HCT116 (cell line): ENCODE measurements at regions not wholly inside any gene's neighbourhood (a gene's known extent, or its start where the extent isn't known, plus 50 kb on each side); places are given as distances from the start of the nearest gene placed in this dataset.

Experiments
- ATAC-seq: fragments of 200-7000 bp; cut with Tn5 transposase; 2 replicates; pipeline ENCODE4 v1.9.1; 2020; ENCODE audit warnings: mild to moderate bottlenecking, moderate library complexity
- BruUV-seq: library from RNA; stranded (reverse); fragments of 400-500 nt; replicated peaks from 2 replicates; lab custom pipeline; 2021; lab: Mats Ljungman, UMichigan
- CTCF ChIA-PET: fragments of 300-600 bp; sonication (Branson Sonifier 250); formaldehyde crosslinking; loops from one replicate; lab custom pipeline; 2021; ENCODE audit warnings: antibody characterized with exemption; lab: Charles Lee
- POLR2A ChIA-PET: fragments of 300-600, 350-600 bp; sonication (Branson Sonifier 250); formaldehyde crosslinking; loops from one replicate; lab custom pipeline; 2021; ENCODE audit warnings: antibody characterized with exemption; lab: Charles Lee
- RAD21 ChIA-PET, 2 experiments: fragments of 300-600 bp; sonication (Branson Sonifier 250); formaldehyde crosslinking; loops; one replicate each; lab custom pipeline; 2023; ENCODE audit warnings: low total read pairs in 2 of 2; ENCODE audit not compliant: uncharacterized antibody in 2 of 2, unreplicated experiment in 2 of 2, low non-redundant PET in 1 of 2; lab: Charles Lee
- DNase-seq: peaks from one replicate; pipeline ENCODE4 v3.0.0-alpha.2; 2010; ENCODE audit warnings: low read depth, low spot score
- H2AFZ ChIP-seq: fragments of 200-600 bp; shearing (Covaris generic), sonication (generic); 2 replicates; pipeline ENCODE4 v1.6.1; 2017; ENCODE audit warnings: low read depth, mixed run types, mixed read lengths, antibody characterized with exemption, low read length; ENCODE audit not compliant: poor library complexity, severe bottlenecking
- H3K27ac ChIP-seq: 2 replicates; pipeline ENCODE4 v1.5.1; 2012; ENCODE audit warnings: low read depth, low read length
- H3K27me3 ChIP-seq: fragments of 200-600 bp; sonication (generic); 2 replicates; pipeline ENCODE4 v1.6.1; 2016; ENCODE audit warnings: mixed run types, low read length, mixed read lengths; ENCODE audit not compliant: insufficient read depth
- H3K36me3 ChIP-seq, 2 experiments: fragments of 200-500 bp in 1 of 2; fragments of 200-600 bp in 1 of 2; sonication (Bioruptor generic) in 1 of 2; sonication (generic) in 1 of 2; 2 replicates each; pipeline versions ENCODE4 v1.5.1 to v1.6.1; 2014 to 2016; ENCODE audit warnings: low read length in 2 of 2, inconsistent platforms in 1 of 2, mixed read lengths in 1 of 2, mixed run types in 1 of 2; ENCODE audit not compliant: insufficient read depth in 2 of 2, control insufficient read depth in 1 of 2
- H3K4me1 ChIP-seq, 2 experiments: fragments of 200-600 bp in 1 of 2; sonication (generic) in 1 of 2; 2 replicates each; pipeline versions ENCODE4 v1.5.1 to v1.6.1; 2012 to 2017; ENCODE audit warnings: low read length in 2 of 2, inconsistent platforms in 1 of 2, mild to moderate bottlenecking in 1 of 2, mixed read lengths in 1 of 2, mixed run types in 1 of 2, moderate library complexity in 1 of 2; ENCODE audit not compliant: insufficient read depth in 2 of 2, control insufficient read depth in 1 of 2
- H3K4me2 ChIP-seq: fragments of 200-600 bp; sonication (generic); 2 replicates; pipeline ENCODE4 v1.6.1; 2017; ENCODE audit warnings: mixed run types, low read length, mixed read lengths
- H3K4me3 ChIP-seq, 2 experiments: fragments of 200-600 bp in 1 of 2; sonication (generic) in 1 of 2; replicated peaks in 1 of 2; 2 replicates each; pipeline ENCODE4 v1.5.1; 2011 to 2016; ENCODE audit warnings: low read length in 2 of 2, control low read depth in 1 of 2, low read depth in 1 of 2, mild to moderate bottlenecking in 1 of 2, mixed read lengths in 1 of 2, mixed run types in 1 of 2
- H3K79me2 ChIP-seq: fragments of 200-600 bp; sonication (generic); 2 replicates; pipeline ENCODE4 v1.6.1; 2017; ENCODE audit warnings: mild to moderate bottlenecking, mixed run types, low read length, moderate library complexity, mixed read lengths; ENCODE audit not compliant: insufficient read depth
- H3K9ac ChIP-seq: fragments of 200-600 bp; sonication (generic); 2 replicates; pipeline ENCODE4 v1.6.1; 2016; ENCODE audit warnings: low read length, mixed read lengths
- H3K9me2 ChIP-seq: fragments of 200-600 bp; sonication (generic), shearing (Covaris generic); 2 replicates; pipeline ENCODE4 v1.6.1; 2017; ENCODE audit warnings: mixed run types, mild to moderate bottlenecking, moderate library complexity; ENCODE audit not compliant: insufficient read depth
- H3K9me3 ChIP-seq, 2 experiments: fragments of 200-500 bp in 1 of 2; fragments of 200-600 bp in 1 of 2; sonication (Bioruptor generic) in 1 of 2; sonication (generic) in 1 of 2; 2 replicates each; pipeline ENCODE4 v1.6.1; 2014 to 2017; ENCODE audit warnings: low read length in 2 of 2, mixed read lengths in 2 of 2, inconsistent platforms in 1 of 2, low read depth in 1 of 2, mild to moderate bottlenecking in 1 of 2, mixed run types in 1 of 2, moderate library complexity in 1 of 2; ENCODE audit not compliant: control insufficient read depth in 1 of 2, insufficient read depth in 1 of 2
- H4K20me1 ChIP-seq: fragments of 200-600 bp; sonication (generic), shearing (Covaris generic); 2 replicates; pipeline ENCODE4 v1.6.1; 2017; ENCODE audit warnings: mixed run types, mild to moderate bottlenecking, moderate library complexity; ENCODE audit not compliant: insufficient read depth
- ATF3 ChIP-seq: IDR thresholded peaks from 2 replicates; pipeline ENCODE4 v1.6.1; 2012
- CEBPB ChIP-seq: IDR thresholded peaks from 2 replicates; pipeline ENCODE4 v1.6.1; 2012; ENCODE audit warnings: low read depth
- ELF1 ChIP-seq: IDR thresholded peaks from 2 replicates; pipeline ENCODE4 v1.6.1; 2012; ENCODE audit warnings: low read depth, borderline replicate concordance
- FOSL1 ChIP-seq: IDR thresholded peaks from 2 replicates; pipeline ENCODE4 v1.6.1; 2012; ENCODE audit warnings: low read depth
- JUND ChIP-seq: IDR thresholded peaks from 2 replicates; pipeline ENCODE4 v1.6.1; 2012
- POLR2A ChIP-seq: IDR thresholded peaks from 2 replicates; pipeline ENCODE4 v1.7.0; 2011; ENCODE audit warnings: borderline replicate concordance; ENCODE audit not compliant: insufficient read depth, insufficient read length; ENCODE audit errors: extremely low read depth
- SIN3A ChIP-seq: IDR thresholded peaks from 2 replicates; pipeline ENCODE4 v1.6.1; 2012; ENCODE audit warnings: low read depth
- SP1 ChIP-seq: IDR thresholded peaks from 2 replicates; pipeline ENCODE4 v1.6.1; 2012; ENCODE audit warnings: low read depth
- SRF ChIP-seq: IDR thresholded peaks from 2 replicates; pipeline ENCODE4 v1.6.1; 2012; ENCODE audit warnings: low read depth
- YY1 ChIP-seq: IDR thresholded peaks from 2 replicates; pipeline ENCODE4 v1.6.1; 2011; ENCODE audit warnings: low read length, low read depth, moderate library complexity, mild to moderate bottlenecking; ENCODE audit not compliant: insufficient replicate concordance; ENCODE audit errors: extremely low read depth
- ZBTB33 ChIP-seq: IDR thresholded peaks from 2 replicates; pipeline ENCODE4 v1.6.1; 2011; ENCODE audit warnings: mild to moderate bottlenecking, low read length, moderate library complexity; ENCODE audit not compliant: insufficient replicate concordance; ENCODE audit errors: extremely low read depth
- ZFX ChIP-seq: fragments of 450-650 bp; IDR thresholded peaks from 2 replicates; pipeline ENCODE4 v1.6.1; 2017
- ZNF274 ChIP-seq: fragments of 200-500 bp; sonication (Bioruptor generic); IDR thresholded peaks from 2 replicates; pipeline ENCODE4 v1.6.1; 2014; ENCODE audit warnings: mild to moderate bottlenecking, low read depth, low read length, inconsistent platforms
- intact Hi-C: fragments of 100-400 bp; cut with micrococcal nuclease; formaldehyde crosslinking; loops from 2 replicates; pipeline ENCODE4 v1.10.0; 2022
- TF ChIP-seq, protein P1 (sequence below): IDR thresholded peaks from 2 replicates; pipeline ENCODE4 v1.6.1; 2012; ENCODE audit warnings: low read depth
- TF ChIP-seq, protein P2 (sequence below), 3 experiments: fragments of 200-600 bp in 1 of 3; sonication (generic) in 1 of 3; IDR thresholded peaks in 2 of 3; conservative IDR thresholded peaks in 1 of 3; 2 replicates each; pipeline ENCODE4 v1.5.1; 2012 to 2017; ENCODE audit warnings: low read depth in 2 of 3, low read length in 2 of 3, antibody characterized with exemption in 1 of 3, borderline replicate concordance in 1 of 3, control low read depth in 1 of 3, mild to moderate bottlenecking in 1 of 3, mixed read lengths in 1 of 3, mixed run types in 1 of 3, moderate library complexity in 1 of 3; ENCODE audit not compliant: insufficient read depth in 1 of 3

GRCh38 chr20:39133201-39133600 is 171.1 kb downstream of the DHX35 start:
- H3K9ac ChIP-seq: no peak overlapping the region
- no peak overlapping the region for H2AFZ ChIP-seq
- H3K27me3 ChIP-seq: peaks cover 13% of the 10 kb centered on the region; the same call in 1 of the 2 replicates
- no peaks in the 10 kb centered on the region for H4K20me1 ChIP-seq
- no TSS peak for BruUV-seq
- ChIA-PET POLR2A (no interaction called here), RAD21 (no interaction called here), CTCF (no interaction called here)
- TF ChIP-seq POLR2A (no peak), SRF (no peak), JUND (no peak), CEBPB (no peak), ZNF274 (no peak), SP1 (no peak), YY1 (no peak), ELF1 (no peak), ATF3 (no peak), ZFX (no peak), ZBTB33 (no peak), SIN3A (no peak), FOSL1 (no peak)
- TF ChIP-seq, protein P1, sequence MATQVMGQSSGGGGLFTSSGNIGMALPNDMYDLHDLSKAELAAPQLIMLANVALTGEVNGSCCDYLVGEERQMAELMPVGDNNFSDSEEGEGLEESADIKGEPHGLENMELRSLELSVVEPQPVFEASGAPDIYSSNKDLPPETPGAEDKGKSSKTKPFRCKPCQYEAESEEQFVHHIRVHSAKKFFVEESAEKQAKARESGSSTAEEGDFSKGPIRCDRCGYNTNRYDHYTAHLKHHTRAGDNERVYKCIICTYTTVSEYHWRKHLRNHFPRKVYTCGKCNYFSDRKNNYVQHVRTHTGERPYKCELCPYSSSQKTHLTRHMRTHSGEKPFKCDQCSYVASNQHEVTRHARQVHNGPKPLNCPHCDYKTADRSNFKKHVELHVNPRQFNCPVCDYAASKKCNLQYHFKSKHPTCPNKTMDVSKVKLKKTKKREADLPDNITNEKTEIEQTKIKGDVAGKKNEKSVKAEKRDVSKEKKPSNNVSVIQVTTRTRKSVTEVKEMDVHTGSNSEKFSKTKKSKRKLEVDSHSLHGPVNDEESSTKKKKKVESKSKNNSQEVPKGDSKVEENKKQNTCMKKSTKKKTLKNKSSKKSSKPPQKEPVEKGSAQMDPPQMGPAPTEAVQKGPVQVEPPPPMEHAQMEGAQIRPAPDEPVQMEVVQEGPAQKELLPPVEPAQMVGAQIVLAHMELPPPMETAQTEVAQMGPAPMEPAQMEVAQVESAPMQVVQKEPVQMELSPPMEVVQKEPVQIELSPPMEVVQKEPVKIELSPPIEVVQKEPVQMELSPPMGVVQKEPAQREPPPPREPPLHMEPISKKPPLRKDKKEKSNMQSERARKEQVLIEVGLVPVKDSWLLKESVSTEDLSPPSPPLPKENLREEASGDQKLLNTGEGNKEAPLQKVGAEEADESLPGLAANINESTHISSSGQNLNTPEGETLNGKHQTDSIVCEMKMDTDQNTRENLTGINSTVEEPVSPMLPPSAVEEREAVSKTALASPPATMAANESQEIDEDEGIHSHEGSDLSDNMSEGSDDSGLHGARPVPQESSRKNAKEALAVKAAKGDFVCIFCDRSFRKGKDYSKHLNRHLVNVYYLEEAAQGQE: no peak
- TF ChIP-seq, protein P2, sequence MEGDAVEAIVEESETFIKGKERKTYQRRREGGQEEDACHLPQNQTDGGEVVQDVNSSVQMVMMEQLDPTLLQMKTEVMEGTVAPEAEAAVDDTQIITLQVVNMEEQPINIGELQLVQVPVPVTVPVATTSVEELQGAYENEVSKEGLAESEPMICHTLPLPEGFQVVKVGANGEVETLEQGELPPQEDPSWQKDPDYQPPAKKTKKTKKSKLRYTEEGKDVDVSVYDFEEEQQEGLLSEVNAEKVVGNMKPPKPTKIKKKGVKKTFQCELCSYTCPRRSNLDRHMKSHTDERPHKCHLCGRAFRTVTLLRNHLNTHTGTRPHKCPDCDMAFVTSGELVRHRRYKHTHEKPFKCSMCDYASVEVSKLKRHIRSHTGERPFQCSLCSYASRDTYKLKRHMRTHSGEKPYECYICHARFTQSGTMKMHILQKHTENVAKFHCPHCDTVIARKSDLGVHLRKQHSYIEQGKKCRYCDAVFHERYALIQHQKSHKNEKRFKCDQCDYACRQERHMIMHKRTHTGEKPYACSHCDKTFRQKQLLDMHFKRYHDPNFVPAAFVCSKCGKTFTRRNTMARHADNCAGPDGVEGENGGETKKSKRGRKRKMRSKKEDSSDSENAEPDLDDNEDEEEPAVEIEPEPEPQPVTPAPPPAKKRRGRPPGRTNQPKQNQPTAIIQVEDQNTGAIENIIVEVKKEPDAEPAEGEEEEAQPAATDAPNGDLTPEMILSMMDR (IDR thresholded peaks at IDR 0.05 in 2 of 3, conservative IDR thresholded peaks at IDR 0.05 in 1 of 3; ENCODE audit: borderline replicate concordance in 1 of 3, insufficient read depth in 1 of 3, low read depth in 2 of 3, low read length in 2 of 3): no peak
- DNase-seq (no peak), ATAC-seq (no peak)
- no peak overlapping the region for H3K4me2 ChIP-seq
- H3K36me3 ChIP-seq: no peaks in the 10 kb centered on the region
- H3K4me3 ChIP-seq: no peak overlapping the region
- H3K27ac ChIP-seq: no peak overlapping the region
- H3K4me1 ChIP-seq: no peaks in the 10 kb centered on the region
- H3K79me2 ChIP-seq: no peaks in the 10 kb centered on the region
- no peaks in the 10 kb centered on the region for H3K9me2 ChIP-seq
- intact Hi-C loops: no loop called here
- H3K9me3 ChIP-seq: no peaks in the 10 kb centered on the region
